T-cell (primary cell): ENCODE measurements at regions not wholly inside any gene's neighbourhood (a gene's known extent, or its start where the extent isn't known, plus 50 kb on each side); places are given as distances from the start of the nearest gene placed in this dataset.

Experiments
- ATAC-seq, 4 experiments: fragments of 200-7000 bp in 3 of 4; fragments of 150-1000 bp in 1 of 4; cut with Tn5 transposase; replicated peaks in 1 of 4; 1 replicate in 3 of 4; 2 replicates in 1 of 4; pipeline ENCODE4 v1.10.0; 2021; ENCODE audit warnings: moderate library complexity in 3 of 4, mild to moderate bottlenecking in 2 of 4, moderate number of reproducible peaks in 1 of 4
- CTCF ChIA-PET, 2 donors: fragments of 300-600 bp; sonication (Branson Sonifier 250); formaldehyde crosslinking; loops; one replicate each; lab custom pipeline; 2022; ENCODE audit warnings: antibody characterized with exemption in 2 of 2; lab: Charles Lee
- POLR2A ChIA-PET, 2 donors: fragments of 300-600 bp; sonication (Branson Sonifier 250); formaldehyde crosslinking; loops; one replicate each; lab custom pipeline; 2022; ENCODE audit warnings: antibody characterized with exemption in 2 of 2; lab: Charles Lee
- DNase-seq, 35 experiments: peaks; one replicate each; pipeline versions ENCODE4 v3.0.0 to v3.0.0-alpha.2; 2013 to 2023
- H3K27ac ChIP-seq: one replicate; pipeline ENCODE4 v1.5.1; 2013; ENCODE audit warnings: low read length
- H3K27me3 ChIP-seq, 2 experiments: replicated peaks in 1 of 2; 1 replicate in 1 of 2; 2 replicates in 1 of 2; pipeline versions ENCODE4 v1.6.1 to v1.7.0; 2013; ENCODE audit warnings: low read length in 1 of 2, mixed read lengths in 1 of 2; ENCODE audit not compliant: control insufficient read depth in 2 of 2, insufficient read depth in 2 of 2; ENCODE audit errors: extremely low read depth in 1 of 2
- H3K36me3 ChIP-seq, 2 donors: 1 replicate in 1 of 2; 2 replicates in 1 of 2; pipeline versions ENCODE4 v1.6.1 to v1.7.0; 2013; ENCODE audit warnings: low read length in 1 of 2; ENCODE audit not compliant: control insufficient read depth in 2 of 2, insufficient read depth in 1 of 2; ENCODE audit errors: extremely low read depth in 1 of 2
- H3K4me1 ChIP-seq, 2 experiments: 1 replicate in 1 of 2; 2 replicates in 1 of 2; pipeline versions ENCODE4 v1.6.1 to v1.7.0; 2013; ENCODE audit warnings: low read length in 2 of 2, mixed read lengths in 1 of 2; ENCODE audit not compliant: insufficient read depth in 2 of 2, control insufficient read depth in 1 of 2; ENCODE audit errors: extremely low read depth in 1 of 2
- H3K4me3 ChIP-seq, 2 donors: 1 replicate in 1 of 2; 2 replicates in 1 of 2; pipeline versions ENCODE4 v1.5.1 to v1.7.0; 2013; ENCODE audit warnings: mild to moderate bottlenecking in 2 of 2, low read length in 1 of 2, moderate library complexity in 1 of 2; ENCODE audit not compliant: control insufficient read depth in 1 of 2; ENCODE audit errors: extremely low read depth in 1 of 2
- H3K9me3 ChIP-seq: 2 replicates; pipeline ENCODE4 v1.7.0; 2013
- H3K27ac Mint-ChIP-seq, 2 donors: one replicate each; pipeline ENCODE4 v1.8.0; 2020 to 2021; ENCODE audit warnings: mild to moderate bottlenecking in 2 of 2, mixed read lengths in 2 of 2
- H3K27me3 Mint-ChIP-seq, 2 donors: one replicate each; pipeline ENCODE4 v1.8.0; 2021 to 2022; ENCODE audit warnings: mixed read lengths in 2 of 2
- H3K36me3 Mint-ChIP-seq: one replicate; pipeline ENCODE4 v1.8.0; 2021; ENCODE audit warnings: mixed read lengths
- H3K4me1 Mint-ChIP-seq, 3 donors: one replicate each; pipeline ENCODE4 v1.8.0; 2020 to 2022; ENCODE audit warnings: mixed read lengths in 3 of 3, mild to moderate bottlenecking in 1 of 3
- H3K4me3 Mint-ChIP-seq, 3 donors: one replicate each; pipeline ENCODE4 v1.8.0; 2020 to 2022; ENCODE audit warnings: mild to moderate bottlenecking in 3 of 3, mixed read lengths in 3 of 3, moderate library complexity in 3 of 3
- H3K9me3 Mint-ChIP-seq, 3 donors: one replicate each; pipeline ENCODE4 v1.8.0; 2020 to 2022; ENCODE audit warnings: mixed read lengths in 3 of 3
- WGBS: methylation state at CpG from one replicate; pipeline ENCODE4 v1.1.5; 2013; ENCODE audit warnings: missing lambda C conversion rate; ENCODE audit not compliant: insufficient coverage; 5-methylcytosine and 5-hydroxymethylcytosine counted together

DNA sequence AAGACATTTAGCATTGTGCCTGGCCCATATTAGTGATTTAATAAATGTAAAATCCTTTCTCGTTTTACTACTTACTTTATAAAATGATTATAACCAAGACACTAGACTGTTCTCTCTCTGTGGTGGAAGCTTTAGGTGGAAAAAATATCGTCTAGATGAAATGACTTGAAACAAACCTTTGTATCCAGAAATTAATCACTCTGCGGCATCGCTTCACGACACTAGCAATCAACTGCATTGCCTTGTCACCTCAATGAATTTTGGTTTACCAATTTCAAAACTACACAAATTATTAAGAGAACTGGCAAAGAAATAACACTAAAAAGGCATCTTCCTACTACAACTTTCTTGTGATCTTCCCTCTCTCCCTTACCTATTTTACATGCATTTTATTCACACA lies 627.2 kb upstream of the ROBO1 start:
- Histone ChIP-seq H3K36me3 (no peaks in the 10 kb centered on the region), H3K9me3 (no peaks in the 10 kb centered on the region), H3K4me1 (no peaks in the 10 kb centered on the region), H3K27ac (no peak overlapping the region), H3K27me3 (no peaks in the 10 kb centered on the region), H3K4me3 (no peak overlapping the region)
- ChIA-PET POLR2A (no interaction called here), CTCF (no interaction called here)
- 80% methylated on average over 3 of the region's 5 CpGs for whole genome bisulfite sequencing
- H3K36me3 Mint-ChIP-seq: no peaks in the 10 kb centered on the region
- ATAC-seq (no peak), DNase-seq (no peak)
- H3K9me3 Mint-ChIP-seq: peaks cover 5 to 15% (median 13%) of the 10 kb centered on the region in 3 donors
- no peak overlapping the region for H3K27ac Mint-ChIP-seq
- H3K4me1 Mint-ChIP-seq: no peaks in the 10 kb centered on the region
- H3K27me3 Mint-ChIP-seq: no peaks in the 10 kb centered on the region
- H3K4me3 Mint-ChIP-seq: no peak overlapping the region

DNA sequence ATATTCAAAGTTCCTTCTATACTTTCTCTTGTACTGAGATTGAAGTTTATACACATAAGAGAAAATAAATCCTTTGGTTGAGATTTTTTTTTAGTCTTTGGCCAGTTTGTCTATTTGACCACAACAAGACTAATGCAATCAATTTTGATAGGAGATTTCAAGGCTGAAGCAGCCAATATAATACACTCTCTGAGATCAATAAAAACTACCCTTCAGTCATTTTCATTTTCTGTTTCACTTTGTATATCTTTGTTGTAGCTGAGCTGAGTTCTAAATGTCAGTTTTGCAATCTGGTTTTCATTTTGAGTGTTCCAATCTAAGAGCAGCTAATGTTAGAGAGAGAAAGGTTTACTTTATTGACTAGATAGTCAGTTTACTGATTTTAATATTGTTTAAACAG lies 623.8 kb upstream of the ROBO1 start:
- Histone ChIP-seq H3K27ac (no peak overlapping the region), H3K36me3 (no peaks in the 10 kb centered on the region), H3K4me1 (no peaks in the 10 kb centered on the region), H3K27me3 (no peaks in the 10 kb centered on the region), H3K9me3 (no peaks in the 10 kb centered on the region), H3K4me3 (no peak overlapping the region)
- ChIA-PET POLR2A (no interaction called here), CTCF (no interaction called here)
- ATAC-seq (no peak), DNase-seq (no peak)
- H3K27ac Mint-ChIP-seq: no peak overlapping the region
- no peak overlapping the region for H3K4me3 Mint-ChIP-seq
- no peaks in the 10 kb centered on the region for H3K27me3 Mint-ChIP-seq
- H3K36me3 Mint-ChIP-seq: no peaks in the 10 kb centered on the region
- peaks cover 2 to 15% (median 13%) of the 10 kb centered on the region in 3 donors for H3K9me3 Mint-ChIP-seq
- no peaks in the 10 kb centered on the region for H3K4me1 Mint-ChIP-seq

DNA sequence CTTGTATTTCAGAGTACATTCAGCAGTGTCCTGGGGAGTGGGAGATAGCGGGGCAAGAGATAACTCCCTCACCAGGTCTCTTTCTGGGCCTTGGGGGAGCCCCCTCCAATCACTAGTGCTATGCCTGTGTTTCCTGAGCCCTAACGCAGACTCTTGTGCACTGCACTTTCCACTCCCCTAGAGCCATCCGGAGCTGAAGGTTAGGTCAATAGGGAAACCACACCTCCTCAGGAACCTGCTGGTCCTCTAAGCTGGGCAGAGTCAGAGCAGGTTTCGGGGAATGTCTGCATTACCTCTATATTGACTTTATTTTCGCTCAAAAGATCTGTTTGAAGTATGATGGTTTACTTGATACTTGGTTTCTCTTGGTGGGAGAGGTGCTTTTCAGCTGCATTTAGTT lies 617.0 kb upstream of the ROBO1 start:
- Mint-ChIP-seq H3K4me3 (no peak overlapping the region), H3K4me1 (no peaks in the 10 kb centered on the region), H3K27ac (no peak overlapping the region), H3K27me3 (no peaks in the 10 kb centered on the region), H3K36me3 (no peaks in the 10 kb centered on the region), H3K9me3 (peaks cover 16 to 28% (median 21%) of the 10 kb centered on the region in 3 donors)
- Histone ChIP-seq H3K4me3 (no peak overlapping the region), H3K27ac (no peak overlapping the region), H3K36me3 (no peaks in the 10 kb centered on the region), H3K4me1 (no peaks in the 10 kb centered on the region), H3K27me3 (no peaks in the 10 kb centered on the region), H3K9me3 (peaks cover 3% of the 10 kb centered on the region)
- no peak for DNase-seq
- ChIA-PET CTCF (interaction anchor here in 1 of 2 donors (0.5 kb wide), 1 partner anchor 104 kb away, joined by 3 read pairs; no protein-coding TSS in a partner anchor), POLR2A (no interaction called here)
- no peak for ATAC-seq
- no CpG with 5 or more reads among the region's 5 CpGs for WGBS

DNA sequence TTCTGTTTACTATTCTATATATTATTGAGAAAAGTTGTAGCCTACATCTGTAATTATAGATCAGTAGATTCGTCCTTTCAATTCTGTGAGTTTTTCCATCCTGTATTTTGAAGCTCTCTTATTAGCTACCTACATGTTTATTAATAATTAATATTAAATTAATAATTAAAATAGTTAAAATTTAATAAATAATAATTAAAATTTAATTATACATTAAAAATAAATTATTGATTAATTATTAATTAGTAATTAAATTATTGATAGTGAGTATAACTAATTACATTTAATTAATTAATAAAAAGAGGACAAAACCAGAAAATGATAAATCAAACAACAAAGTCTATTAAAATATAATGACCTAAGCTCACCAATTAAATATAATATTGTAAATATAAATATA lies 606.6 kb upstream of the ROBO1 start:
- no CpG with 5 or more reads among the region's 1 CpG for WGBS
- Histone ChIP-seq H3K27me3 (no peaks in the 10 kb centered on the region), H3K36me3 (no peaks in the 10 kb centered on the region), H3K4me1 (no peaks in the 10 kb centered on the region), H3K27ac (no peak overlapping the region), H3K9me3 (no peaks in the 10 kb centered on the region), H3K4me3 (no peak overlapping the region)
- no peak for ATAC-seq
- Mint-ChIP-seq H3K27me3 (no peaks in the 10 kb centered on the region), H3K9me3 (peaks cover 0 to 13% (median 9%) of the 10 kb centered on the region in 3 donors), H3K4me3 (no peak overlapping the region), H3K36me3 (no peaks in the 10 kb centered on the region), H3K27ac (no peak overlapping the region), H3K4me1 (no peaks in the 10 kb centered on the region)
- ChIA-PET CTCF (no interaction called here), POLR2A (no interaction called here)
- DNase-seq: no peak

DNA sequence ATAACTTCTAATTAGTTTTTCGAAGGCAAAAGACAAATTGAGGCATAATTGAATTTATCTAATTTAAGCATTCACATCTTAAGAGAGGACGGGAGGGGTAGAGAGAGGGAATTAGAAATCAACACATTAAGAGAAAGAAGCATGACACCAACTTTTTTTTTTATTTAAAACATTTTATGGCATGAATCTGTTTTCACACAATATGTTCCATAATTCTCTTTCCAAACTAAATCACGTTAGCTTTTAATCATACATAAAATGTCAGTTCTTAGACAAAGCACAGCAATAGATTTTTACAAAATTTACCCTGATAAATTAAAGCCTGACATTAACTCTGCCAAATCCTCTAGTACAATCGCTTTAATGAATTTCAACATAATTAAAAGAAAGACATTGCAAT lies 600.8 kb upstream of the ROBO1 start:
- H3K9me3 Mint-ChIP-seq: peaks cover 5 to 26% (median 13%) of the 10 kb centered on the region in 3 donors
- ATAC-seq (no peak), DNase-seq (no peak)
- no peaks in the 10 kb centered on the region for H3K36me3 ChIP-seq
- no peaks in the 10 kb centered on the region for H3K4me1 Mint-ChIP-seq
- no peak overlapping the region for H3K27ac Mint-ChIP-seq
- H3K27me3 ChIP-seq: no peaks in the 10 kb centered on the region
- no CpG with 5 or more reads among the region's 4 CpGs for WGBS
- no peaks in the 10 kb centered on the region for H3K9me3 ChIP-seq
- no peak overlapping the region for H3K27ac ChIP-seq
- CTCF ChIA-PET: no interaction called here
- POLR2A ChIA-PET: no interaction called here
- H3K4me1 ChIP-seq: no peaks in the 10 kb centered on the region
- H3K4me3 ChIP-seq: no peak overlapping the region
- H3K4me3 Mint-ChIP-seq: no peak overlapping the region
- no peaks in the 10 kb centered on the region for H3K27me3 Mint-ChIP-seq
- H3K36me3 Mint-ChIP-seq: no peaks in the 10 kb centered on the region

DNA sequence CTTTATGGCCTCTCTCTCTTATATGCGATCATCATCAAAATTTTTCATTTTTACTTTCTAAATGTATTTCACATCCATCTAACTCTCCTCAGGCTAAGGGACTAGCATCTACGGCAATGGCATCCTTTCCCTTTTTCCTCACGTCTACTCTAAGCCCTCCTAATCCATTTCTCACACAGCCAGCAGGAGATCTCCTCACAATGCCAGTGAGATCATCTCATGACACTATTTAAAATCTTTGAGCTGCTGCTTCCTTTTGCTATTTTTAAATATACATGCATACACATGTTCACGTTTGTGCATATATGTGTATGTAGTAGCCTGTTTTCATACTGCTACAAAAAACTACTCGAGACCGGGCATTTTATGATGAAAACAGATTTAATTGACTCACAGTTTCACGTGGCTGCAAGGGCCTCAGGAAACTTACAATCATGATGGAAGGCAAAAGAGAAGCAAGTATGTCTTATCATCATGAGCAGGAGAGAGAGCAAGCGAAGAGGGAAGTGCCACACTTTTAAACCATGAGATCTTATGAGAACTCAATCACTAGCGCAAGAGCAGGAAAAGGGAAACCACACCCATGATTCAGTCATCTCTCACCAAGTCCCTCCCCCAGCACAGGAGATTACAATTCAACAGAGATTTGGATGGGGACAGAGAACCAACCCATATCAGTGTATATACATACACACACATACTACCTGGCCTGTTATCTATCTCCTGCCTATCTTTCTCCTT lies 599.2 kb upstream of the ROBO1 start:
- ChIA-PET CTCF (no interaction called here), POLR2A (no interaction called here)
- DNase-seq (no peak), ATAC-seq (no peak)
- H3K36me3 ChIP-seq: no peaks in the 10 kb centered on the region
- H3K4me1 Mint-ChIP-seq: no peaks in the 10 kb centered on the region
- no peaks in the 10 kb centered on the region for H3K27me3 Mint-ChIP-seq
- H3K9me3 Mint-ChIP-seq: peaks cover 6 to 22% (median 8%) of the 10 kb centered on the region in 3 donors
- H3K27me3 ChIP-seq: no peaks in the 10 kb centered on the region
- H3K27ac ChIP-seq: no peak overlapping the region
- 60% methylated on average over 6 of the region's 9 CpGs for WGBS
- H3K36me3 Mint-ChIP-seq: no peaks in the 10 kb centered on the region
- no peak overlapping the region for H3K27ac Mint-ChIP-seq
- no peaks in the 10 kb centered on the region for H3K9me3 ChIP-seq
- no peaks in the 10 kb centered on the region for H3K4me1 ChIP-seq
- no peak overlapping the region for H3K4me3 ChIP-seq
- no peak overlapping the region for H3K4me3 Mint-ChIP-seq

DNA sequence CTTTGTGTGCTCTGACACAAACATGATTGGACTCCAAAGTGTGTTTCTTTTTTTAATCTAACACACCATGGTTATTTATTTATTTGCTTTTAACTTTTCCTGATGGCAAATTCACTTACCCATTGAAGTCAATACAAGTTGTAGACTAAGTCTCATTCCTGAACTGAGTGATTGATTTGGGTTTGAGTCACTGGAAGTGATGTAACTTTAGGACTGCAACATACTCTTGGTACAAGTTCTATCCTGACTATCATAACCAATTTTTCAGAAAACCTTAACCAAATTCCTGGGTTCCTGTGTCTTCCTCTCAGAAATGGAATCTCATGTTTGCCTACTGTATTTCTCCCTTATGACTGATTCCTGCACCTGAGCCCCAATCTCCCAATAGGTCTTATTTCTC lies 590.0 kb upstream of the ROBO1 start:
- peaks cover 9 to 30% (median 10%) of the 10 kb centered on the region in 3 donors for H3K9me3 Mint-ChIP-seq
- no peaks in the 10 kb centered on the region for H3K36me3 Mint-ChIP-seq
- H3K27me3 Mint-ChIP-seq: no peaks in the 10 kb centered on the region
- CTCF ChIA-PET: no interaction called here
- no peaks in the 10 kb centered on the region for H3K4me1 ChIP-seq
- H3K27me3 ChIP-seq: no peaks in the 10 kb centered on the region
- H3K27ac Mint-ChIP-seq: no peak overlapping the region
- no peak overlapping the region for H3K4me3 Mint-ChIP-seq
- H3K27ac ChIP-seq: no peak overlapping the region
- POLR2A ChIA-PET: no interaction called here
- H3K9me3 ChIP-seq: no peaks in the 10 kb centered on the region
- ATAC-seq: no peak
- no peaks in the 10 kb centered on the region for H3K4me1 Mint-ChIP-seq
- H3K36me3 ChIP-seq: no peaks in the 10 kb centered on the region
- no peak overlapping the region for H3K4me3 ChIP-seq
- no peak for DNase-seq
